A549 (cell line): ENCODE measurements at regions not wholly inside any gene's neighbourhood (a gene's known extent, or its start where the extent isn't known, plus 50 kb on each side); places are given as distances from the start of the nearest gene placed in this dataset.

Experiments
- BHLHE40 ChIP-seq: IDR thresholded peaks from 2 replicates; pipeline ENCODE4 v1.6.1; 2012; ENCODE audit warnings: low read depth, low read length, inconsistent platforms
- CEBPB ChIP-seq, 2 experiments: fragments of >200 bp in 1 of 2; sonication (Bioruptor Twin) in 1 of 2; formaldehyde crosslinking in 1 of 2; IDR thresholded peaks; 2 replicates each; pipeline ENCODE4 v1.6.1; 2012 to 2016
- CTCF ChIP-seq: fragments of >200 bp; sonication (Bioruptor Twin); formaldehyde crosslinking; IDR thresholded peaks from 3 replicates; pipeline ENCODE4 v1.5.1; 2016
- HDAC2 ChIP-seq: fragments of 200-600 bp; sonication (generic); IDR thresholded peaks from 2 replicates; pipeline ENCODE4 v1.6.1; 2016
- HOXB5 ChIP-seq: fragments of 250-450 bp; sonication (Bioruptor Pico); IDR thresholded peaks from 2 replicates; pipeline ENCODE4 v1.5.0; 2020; ENCODE audit warnings: mild to moderate bottlenecking, moderate library complexity
- JUN ChIP-seq, 2 experiments: fragments of >200 bp; sonication (Bioruptor Twin); formaldehyde crosslinking; IDR thresholded peaks; 2 replicates in 1 of 2; 3 replicates in 1 of 2; pipeline ENCODE4 v1.6.1; 2016 to 2017
- MAX ChIP-seq: IDR thresholded peaks from 2 replicates; pipeline ENCODE4 v1.6.1; 2012
- NR3C1 ChIP-seq: fragments of >200 bp; sonication (Bioruptor Twin); formaldehyde crosslinking; IDR thresholded peaks from 3 replicates; pipeline ENCODE4 v1.6.1; 2017
- POLR2A ChIP-seq: IDR thresholded peaks from 2 replicates; pipeline ENCODE4 v1.6.1; 2012; ENCODE audit warnings: mild to moderate bottlenecking, low read length
- REST ChIP-seq: fragments of 200-600 bp; sonication (generic); IDR thresholded peaks from 2 replicates; pipeline ENCODE4 v1.6.1; 2016; ENCODE audit warnings: antibody characterized with exemption, mild to moderate bottlenecking, moderate library complexity
- RNF2 ChIP-seq: fragments of 200-600 bp; sonication (generic); IDR thresholded peaks from 2 replicates; pipeline ENCODE4 v1.6.1; 2016; ENCODE audit warnings: low read depth, mild to moderate bottlenecking, antibody characterized with exemption, moderate library complexity, borderline replicate concordance
- SMC3 ChIP-seq: fragments of >200 bp; sonication (Bioruptor Twin); formaldehyde crosslinking; IDR thresholded peaks from 3 replicates; pipeline ENCODE4 v1.6.1; 2018; ENCODE audit warnings: inconsistent platforms
- ZNF302 ChIP-seq: fragments of 250-450 bp; sonication (Bioruptor Pico); IDR thresholded peaks from 2 replicates; pipeline ENCODE4 v1.9.0; 2021; ENCODE audit warnings: inconsistent platforms, mild to moderate bottlenecking, moderate library complexity

GRCh38 chr16:51053775-51054174 lies 97.3 kb downstream of the SALL1 start:
- TF ChIP-seq CTCF, result no peak
- no peak for TF ChIP-seq NR3C1
- no peak for TF ChIP-seq POLR2A
- TF ChIP-seq CEBPB (IDR thresholded peaks at IDR 0.05), result no peak
- no peak for TF ChIP-seq RNF2
- no peak for TF ChIP-seq HOXB5 (CRISPR knock-in tag)
- no peak for TF ChIP-seq MAX
- no peak for TF ChIP-seq BHLHE40
- TF ChIP-seq REST, result no peak
- no peak for TF ChIP-seq ZNF302 (CRISPR knock-in tag)
- no peak for TF ChIP-seq JUN (IDR thresholded peaks at IDR 0.05)
- TF ChIP-seq HDAC2, result no peak
- no peak for TF ChIP-seq SMC3
